HG02642 (cell line): ENCODE measurements at regions not wholly inside any gene's neighbourhood (a gene's known extent, or its start where the extent isn't known, plus 50 kb on each side); places are given as distances from the start of the nearest gene placed in this dataset.

Experiments used
- ATAC-seq: cut with Tn5 transposase; IDR thresholded peaks from one replicate; pipeline ENCODE4 v1.9.1; 2021; ENCODE audit warnings: mild to moderate bottlenecking; ENCODE audit not compliant: unreplicated experiment, poor library complexity

GRCh38 chr2:129880971-129881370 lies 98.5 kb upstream of the RAB6C start:
- no peak for ATAC-seq

- no peak for ATAC-seq
Measured at GRCh38 chr2:129881786-129882396, 97.6 kb upstream of the RAB6C start.

- no peak for ATAC-seq
Measured at GRCh38 chr2:129882476-129882875, 97.0 kb upstream of the RAB6C start.

GRCh38 chr2:129883121-129883520 lies 96.3 kb upstream of the RAB6C start:
- no peak for ATAC-seq

GRCh38 chr2:129884221-129884786 lies 95.2 kb upstream of the RAB6C start:
- ATAC-seq: no peak

- ATAC-seq: no peak
Measured at GRCh38 chr2:129885735-129886134, 93.7 kb upstream of the RAB6C start.

GRCh38 chr2:129887688-129888266 lies 91.7 kb upstream of the RAB6C start:
- ATAC-seq: no peak

GRCh38 chr2:129888461-129888860 lies 91.0 kb upstream of the RAB6C start:
- no peak for ATAC-seq

GRCh38 chr2:129888896-129889295 lies 90.6 kb upstream of the RAB6C start:
- no peak for ATAC-seq

GRCh38 chr2:129891341-129892320 lies 87.8 kb upstream of the RAB6C start:
- no peak for ATAC-seq

- ATAC-seq: no peak
Measured at GRCh38 chr2:129892360-129892759, 87.1 kb upstream of the RAB6C start.

GRCh38 chr2:129892773-129893172 lies 86.7 kb upstream of the RAB6C start:
- no peak for ATAC-seq

- ATAC-seq: no peak
Measured at GRCh38 chr2:129893244-129893643, 86.2 kb upstream of the RAB6C start.

GRCh38 chr2:129894616-129895015 lies 84.8 kb upstream of the RAB6C start:
- no peak for ATAC-seq

GRCh38 chr2:129895061-129895460 lies 84.4 kb upstream of the RAB6C start:
- ATAC-seq: no peak

GRCh38 chr2:129895526-129896082 lies 83.9 kb upstream of the RAB6C start:
- no peak for ATAC-seq

GRCh38 chr2:129896226-129897100 lies 83.0 kb upstream of the RAB6C start:
- no peak for ATAC-seq

- ATAC-seq: no peak
Measured at GRCh38 chr2:129901754-129902415, 77.6 kb upstream of the RAB6C start.
